C4-2B (cell line): ENCODE measurements at regions not wholly inside any gene's neighbourhood (a gene's known extent, or its start where the extent isn't known, plus 50 kb on each side); places are given as distances from the start of the nearest gene placed in this dataset.

Experiments used
- ZFX ChIP-seq: fragments of 450-650 bp; IDR thresholded peaks from 2 replicates; pipeline ENCODE4 v1.6.1; 2017
- TF ChIP-seq, protein P1 (sequence below): fragments of 450-650 bp; conservative IDR thresholded peaks from 2 replicates; pipeline ENCODE4 v1.5.1; 2017; ENCODE audit warnings: mild to moderate bottlenecking

GRCh38 chr11:104614117-104614680 is 284.1 kb downstream of the CASP12 start:
- TF ChIP-seq, protein P1, sequence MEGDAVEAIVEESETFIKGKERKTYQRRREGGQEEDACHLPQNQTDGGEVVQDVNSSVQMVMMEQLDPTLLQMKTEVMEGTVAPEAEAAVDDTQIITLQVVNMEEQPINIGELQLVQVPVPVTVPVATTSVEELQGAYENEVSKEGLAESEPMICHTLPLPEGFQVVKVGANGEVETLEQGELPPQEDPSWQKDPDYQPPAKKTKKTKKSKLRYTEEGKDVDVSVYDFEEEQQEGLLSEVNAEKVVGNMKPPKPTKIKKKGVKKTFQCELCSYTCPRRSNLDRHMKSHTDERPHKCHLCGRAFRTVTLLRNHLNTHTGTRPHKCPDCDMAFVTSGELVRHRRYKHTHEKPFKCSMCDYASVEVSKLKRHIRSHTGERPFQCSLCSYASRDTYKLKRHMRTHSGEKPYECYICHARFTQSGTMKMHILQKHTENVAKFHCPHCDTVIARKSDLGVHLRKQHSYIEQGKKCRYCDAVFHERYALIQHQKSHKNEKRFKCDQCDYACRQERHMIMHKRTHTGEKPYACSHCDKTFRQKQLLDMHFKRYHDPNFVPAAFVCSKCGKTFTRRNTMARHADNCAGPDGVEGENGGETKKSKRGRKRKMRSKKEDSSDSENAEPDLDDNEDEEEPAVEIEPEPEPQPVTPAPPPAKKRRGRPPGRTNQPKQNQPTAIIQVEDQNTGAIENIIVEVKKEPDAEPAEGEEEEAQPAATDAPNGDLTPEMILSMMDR: no peak
- no peak for TF ChIP-seq ZFX
